Endothelial cell of umbilical vein (primary cell): ENCODE measurements at regions not wholly inside any gene's neighbourhood (a gene's known extent, or its start where the extent isn't known, plus 50 kb on each side); places are given as distances from the start of the nearest gene placed in this dataset.

Source experiments
- CTCF ChIP-seq, 2 donors: IDR thresholded peaks; 1 replicate in 1 of 2; 2 replicates in 1 of 2; pipeline ENCODE4 v1.5.1; 2011; ENCODE audit warnings: low read length in 2 of 2, mild to moderate bottlenecking in 2 of 2, moderate library complexity in 2 of 2, control low read depth in 1 of 2, inconsistent platforms in 1 of 2, low read depth in 1 of 2; ENCODE audit not compliant: insufficient read depth in 1 of 2; ENCODE audit errors: extremely low read depth in 1 of 2
- EZH2 ChIP-seq: IDR thresholded peaks from 2 replicates; pipeline ENCODE4 v1.6.1; 2012; ENCODE audit warnings: borderline replicate concordance, low read depth, mild to moderate bottlenecking, moderate library complexity, low read length, inconsistent platforms; ENCODE audit not compliant: severe bottlenecking
- FOS ChIP-seq: IDR thresholded peaks from 2 replicates; pipeline ENCODE4 v1.6.1; 2011; ENCODE audit warnings: mild to moderate bottlenecking, low read length, moderate library complexity, borderline replicate concordance; ENCODE audit not compliant: insufficient read depth
- GATA2 ChIP-seq: IDR thresholded peaks from 2 replicates; pipeline ENCODE4 v1.7.0; 2011; ENCODE audit warnings: low read depth, mild to moderate bottlenecking, moderate library complexity, mixed read lengths, low read length; ENCODE audit not compliant: insufficient read length, insufficient read depth
- MAX ChIP-seq: IDR thresholded peaks from 2 replicates; pipeline ENCODE4 v1.6.1; 2011; ENCODE audit not compliant: insufficient read depth, insufficient read length
- MYC ChIP-seq: IDR thresholded peaks from one replicate; pipeline ENCODE4 v1.6.1; 2011; ENCODE audit warnings: mild to moderate bottlenecking, low read depth, low read length
- POLR2A ChIP-seq: IDR thresholded peaks from 2 replicates; pipeline ENCODE4 v1.6.1; 2012; ENCODE audit warnings: low read depth, mild to moderate bottlenecking, control low read depth, low read length
- POLR2AphosphoS5 ChIP-seq: IDR thresholded peaks from 2 replicates; pipeline ENCODE4 v1.6.1; 2012; ENCODE audit warnings: low read depth, mild to moderate bottlenecking, control low read depth, low read length, moderate library complexity; ENCODE audit not compliant: insufficient read depth

- TF ChIP-seq CTCF (IDR thresholded peaks at IDR 0.05; ENCODE audit: extremely low read depth in 1 of 2, insufficient read depth in 1 of 2, low read depth in 1 of 2, low read length in 2 of 2) = no peak
- no peak for TF ChIP-seq MAX
- TF ChIP-seq POLR2A = no peak
- no peak for TF ChIP-seq POLR2AphosphoS5
- no peak for TF ChIP-seq EZH2
- TF ChIP-seq MYC = no peak
- no peak for TF ChIP-seq FOS
- TF ChIP-seq GATA2 = no peak
These were observed 572.6 kb downstream of the SLC16A7 start for GRCh38 chr12:60168441-60168840.
